ENCODE measurements at regions not wholly inside any gene's neighbourhood (a gene's known extent, or its start where the extent isn't known, plus 50 kb on each side); places are given as distances from the start of the nearest gene placed in this dataset.
"Not testable (repeated sequence)": the region's sequence is repeated elsewhere in the genome, so short reads cannot be mapped to it uniquely, and the experiment has no call there.

- DNase-seq (peak; percentile 60), ATAC-seq (ENCODE audit: poor library complexity) (peak; percentile 62)
- intact Hi-C loops (cut with DNase I), result no loop called here
These were observed 350.9 kb downstream of the S1PR1 start for GRCh38 chr1:101587741-101588140.

GRCh38 chr1:101588677-101589076, 351.9 kb downstream of the S1PR1 start:
- intact Hi-C loops (cut with DNase I), result no loop called here
- DNase-seq (no peak), ATAC-seq (ENCODE audit: poor library complexity) (no peak)

DNA sequence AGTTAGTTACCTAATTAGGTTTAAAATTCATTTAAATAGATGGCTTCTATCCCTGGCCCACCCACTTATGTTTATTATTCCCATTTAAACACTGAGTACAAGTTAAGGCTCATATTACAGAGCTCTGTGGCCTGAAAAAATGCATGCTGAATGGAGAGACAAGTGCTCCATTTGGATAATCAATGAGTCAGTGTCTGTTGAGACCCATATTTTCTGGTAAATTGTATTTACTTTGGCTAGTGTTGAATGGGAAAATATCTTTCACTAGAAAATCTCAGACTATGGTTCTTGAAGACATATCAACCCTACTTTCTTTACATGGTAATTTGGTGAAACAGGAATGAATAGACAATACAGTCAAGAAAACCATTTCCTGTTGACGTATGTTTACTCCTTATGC, 356.0 kb downstream of the S1PR1 start:
- DNase-seq, result no peak
- intact Hi-C loops (cut with DNase I), result no loop called here
- ATAC-seq (ENCODE audit: poor library complexity), result no peak

DNA sequence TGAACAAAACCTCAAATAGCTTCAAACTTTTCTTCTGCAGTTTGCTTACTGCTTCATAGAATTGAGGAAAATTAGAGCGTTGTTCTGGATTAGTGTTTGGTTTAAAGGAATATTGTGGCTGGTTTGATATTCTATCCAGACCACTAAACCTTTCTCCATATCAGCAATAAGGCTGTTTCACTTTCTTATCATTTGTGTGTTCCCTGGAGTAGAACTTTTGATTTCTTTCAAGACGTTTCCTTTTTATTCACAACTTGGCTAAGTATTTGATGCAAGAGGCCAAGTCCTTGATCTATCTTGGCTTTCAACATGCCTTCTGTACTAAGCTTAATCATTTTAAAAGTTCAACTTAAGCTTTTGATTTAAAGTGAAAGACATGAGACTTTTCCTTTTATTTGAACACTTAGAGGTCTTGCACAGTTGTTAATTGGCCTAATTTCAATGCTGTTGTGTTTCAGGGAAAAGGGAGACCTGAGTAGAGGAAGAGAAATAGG, 359.1 kb downstream of the S1PR1 start:
- ATAC-seq (ENCODE audit: poor library complexity), result no peak
- DNase-seq, result no peak
- intact Hi-C loops (cut with DNase I), result no loop called here

DNA sequence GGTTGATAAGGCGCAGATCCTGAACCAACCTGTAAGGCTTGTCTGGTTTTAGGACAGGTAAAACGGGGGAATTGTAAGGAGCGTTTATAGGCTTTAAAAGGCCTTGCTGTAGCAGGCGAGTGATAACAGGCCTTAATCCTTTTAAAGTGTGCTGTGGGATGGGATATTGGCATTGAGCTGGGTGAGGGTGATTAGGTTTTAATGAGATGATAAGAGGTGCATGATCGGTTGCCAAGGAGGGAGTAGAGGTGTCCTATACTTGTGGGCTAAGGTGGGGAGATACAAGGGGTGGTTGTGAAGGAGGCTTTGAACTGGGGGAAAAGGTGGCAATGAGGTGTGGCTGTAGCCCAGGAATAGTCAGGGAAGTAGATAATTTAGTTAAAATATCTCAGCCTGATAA, 363.8 kb downstream of the S1PR1 start:
- intact Hi-C loops (cut with DNase I); DNase-seq; ATAC-seq (ENCODE audit: poor library complexity): not testable (repeated sequence)

GRCh38 chr1:101603726-101604125, 366.9 kb downstream of the S1PR1 start:
- intact Hi-C loops (cut with DNase I), result no loop called here

GRCh38 chr1:101605878-101606277, 369.1 kb downstream of the S1PR1 start:
- ATAC-seq (ENCODE audit: poor library complexity), result no peak
- no peak for DNase-seq
- intact Hi-C loops (cut with DNase I), result no loop called here

More at GRCh38 chr1:101603726-101604125, 366.9 kb downstream of the S1PR1 start:
- DNase-seq, result no peak
- ATAC-seq (ENCODE audit: poor library complexity), result no peak

- DNase-seq (no peak), ATAC-seq (ENCODE audit: poor library complexity) (no peak)
These were observed 376.7 kb downstream of the S1PR1 start for GRCh38 chr1:101613546-101613945.

DNA sequence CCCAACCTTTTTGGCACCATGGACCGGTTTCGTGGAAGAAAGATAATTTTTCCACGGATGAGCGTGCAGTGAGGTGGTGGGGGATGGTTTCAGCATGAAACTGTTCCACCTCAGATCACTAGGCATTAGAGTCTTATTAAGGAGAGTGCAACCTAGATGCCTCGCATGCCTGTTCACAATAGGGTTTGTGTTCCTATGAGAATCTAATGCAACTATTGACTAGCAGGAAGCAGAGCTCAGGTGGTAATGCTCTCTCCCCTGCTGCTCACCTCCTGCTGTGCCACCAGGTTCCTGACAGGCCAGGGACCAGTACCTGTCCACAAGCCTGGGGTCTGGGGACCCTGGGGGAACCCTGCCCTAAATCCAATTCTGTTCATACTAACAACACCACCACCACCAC, 377.8 kb downstream of the OLFM3 start:
- DNase-seq (no peak), ATAC-seq (ENCODE audit: poor library complexity) (no peak)
- intact Hi-C loops (cut with DNase I), result no loop called here

More at GRCh38 chr1:101613546-101613945, 376.7 kb downstream of the S1PR1 start:
- intact Hi-C loops (cut with DNase I), result no loop called here

DNA sequence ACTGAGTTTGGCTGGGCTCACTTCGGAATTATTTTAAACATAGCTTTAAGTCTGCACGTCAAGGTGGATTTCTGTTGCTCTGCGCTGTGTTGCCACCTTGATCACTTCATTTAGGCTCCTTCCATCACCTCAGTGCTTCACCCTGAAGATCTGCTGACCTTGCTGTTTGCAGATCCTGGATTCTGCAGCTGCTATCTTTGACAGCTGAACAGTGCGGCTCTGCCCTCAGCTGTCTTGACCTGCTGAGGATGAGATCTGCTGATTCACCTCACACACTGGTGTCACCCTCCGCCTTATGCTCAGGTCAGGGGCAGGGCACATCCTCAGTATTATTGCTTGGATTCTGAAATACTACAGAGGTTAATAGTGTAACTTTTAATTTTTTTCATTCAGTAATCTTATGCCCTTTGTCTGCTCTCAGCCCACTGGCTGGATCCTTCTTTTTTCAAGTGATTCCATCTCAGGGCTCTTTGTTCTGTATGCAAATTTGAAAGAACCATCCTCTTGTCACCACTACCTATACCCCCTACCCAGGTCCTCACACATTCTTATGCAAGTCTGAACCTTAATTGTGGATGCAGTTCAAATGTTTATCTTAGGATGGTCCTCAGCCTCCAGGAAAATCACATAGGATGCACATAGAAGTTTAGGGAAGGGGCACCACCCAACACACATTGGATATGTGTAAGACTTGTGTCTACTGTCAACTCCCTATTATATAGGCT, 364.0 kb downstream of the OLFM3 start:
- intact Hi-C loops (cut with DNase I), result no loop called here

GRCh38 chr1:101645810-101646209, 350.9 kb downstream of the OLFM3 start:
- ATAC-seq (ENCODE audit: poor library complexity), result no peak
- DNase-seq, result no peak
- intact Hi-C loops (cut with DNase I), result no loop called here

More for the DNA sequence above, 364.0 kb downstream of the OLFM3 start:
- no peak for ATAC-seq (ENCODE audit: poor library complexity)
- DNase-seq, result no peak

GRCh38 chr1:101652484-101652883, 344.2 kb downstream of the OLFM3 start:
- intact Hi-C loops (cut with DNase I), result no loop called here

DNA sequence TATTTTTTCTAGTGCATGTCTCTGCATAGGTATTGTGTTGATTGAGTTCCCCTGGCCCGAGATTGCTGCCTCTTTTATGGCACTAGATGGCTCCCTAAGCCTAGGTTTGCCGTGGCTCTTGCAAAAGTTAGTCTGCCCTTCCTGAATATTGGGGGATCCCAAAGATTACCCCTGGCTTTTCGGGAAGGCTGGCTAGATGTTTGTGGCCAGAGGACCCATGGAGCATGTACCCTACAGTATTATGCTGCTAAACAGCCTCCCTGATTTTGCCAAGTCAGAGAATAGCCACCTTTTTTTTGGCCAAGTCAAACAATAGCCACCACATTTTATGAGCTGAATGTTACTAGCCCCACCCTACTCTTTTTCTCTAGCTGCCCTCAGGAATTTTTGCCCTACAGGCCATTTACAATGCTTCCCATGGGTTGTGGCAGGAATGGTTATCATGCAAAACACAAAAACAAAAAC, 343.2 kb downstream of the OLFM3 start:
- DNase-seq (no peak), ATAC-seq (ENCODE audit: poor library complexity) (no peak)
- intact Hi-C loops (cut with DNase I), result no loop called here

More at GRCh38 chr1:101652484-101652883, 344.2 kb downstream of the OLFM3 start:
- ATAC-seq (ENCODE audit: poor library complexity), result no peak
- no peak for DNase-seq

GRCh38 chr1:101664726-101665125, 332.0 kb downstream of the OLFM3 start:
- intact Hi-C loops (cut with DNase I), result no loop called here
- DNase-seq (no peak), ATAC-seq (ENCODE audit: poor library complexity) (no peak)

DNA sequence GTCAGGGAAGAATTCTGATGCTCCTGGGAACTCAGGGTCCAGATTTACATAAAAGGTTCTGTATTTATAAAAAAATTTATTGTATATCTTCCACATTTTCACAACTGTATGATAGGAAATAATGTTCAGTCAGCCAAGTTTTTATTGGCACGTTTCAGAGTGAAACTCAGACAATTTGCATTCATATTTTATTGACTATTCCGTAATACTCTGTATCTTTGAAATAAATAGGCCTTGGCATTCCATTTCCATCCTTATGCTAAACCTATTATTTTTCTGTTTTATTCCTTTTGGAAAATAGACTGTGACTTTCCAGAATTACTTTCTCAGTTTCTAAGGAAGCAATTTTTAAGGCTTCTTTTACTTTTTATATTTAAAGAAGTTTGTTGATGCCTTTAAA, 329.0 kb downstream of the OLFM3 start:
- intact Hi-C loops (cut with DNase I), result no loop called here
- DNase-seq (no peak), ATAC-seq (ENCODE audit: poor library complexity) (no peak)

- intact Hi-C loops (cut with DNase I), result no loop called here
- DNase-seq, result no peak
- no peak for ATAC-seq (ENCODE audit: poor library complexity)
These were observed 313.6 kb downstream of the OLFM3 start for GRCh38 chr1:101683136-101683535.

- DNase-seq (no peak), ATAC-seq (ENCODE audit: poor library complexity) (no peak)
- intact Hi-C loops (cut with DNase I), result no loop called here
These were observed 313.2 kb downstream of the OLFM3 start for GRCh38 chr1:101683561-101683960.

DNA sequence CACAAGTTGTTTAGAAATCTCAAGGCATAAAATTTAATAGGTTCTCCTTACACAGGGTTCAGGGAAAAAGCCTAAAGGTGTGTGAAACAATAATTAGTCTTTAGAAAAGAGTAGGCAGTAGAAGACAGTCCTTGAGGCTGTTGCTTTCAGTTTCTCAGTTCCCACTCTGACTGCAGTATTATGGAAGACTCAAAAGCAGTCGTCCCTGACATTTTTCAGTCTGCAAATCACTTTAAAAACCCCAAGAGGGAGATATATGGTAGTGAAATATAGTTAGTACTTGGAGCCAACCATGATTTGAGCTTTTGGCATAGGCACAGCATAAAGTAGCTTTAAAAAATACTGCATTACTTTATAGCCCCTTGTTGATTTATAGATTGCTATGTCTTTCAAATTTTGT, 299.7 kb downstream of the OLFM3 start:
- intact Hi-C loops (cut with DNase I), result no loop called here

GRCh38 chr1:101698681-101699080, 298.0 kb downstream of the OLFM3 start:
- DNase-seq (no peak), ATAC-seq (ENCODE audit: poor library complexity) (no peak)
- intact Hi-C loops (cut with DNase I), result no loop called here

More for the DNA sequence above, 299.7 kb downstream of the OLFM3 start:
- ATAC-seq (ENCODE audit: poor library complexity) (no peak), DNase-seq (no peak)

DNA sequence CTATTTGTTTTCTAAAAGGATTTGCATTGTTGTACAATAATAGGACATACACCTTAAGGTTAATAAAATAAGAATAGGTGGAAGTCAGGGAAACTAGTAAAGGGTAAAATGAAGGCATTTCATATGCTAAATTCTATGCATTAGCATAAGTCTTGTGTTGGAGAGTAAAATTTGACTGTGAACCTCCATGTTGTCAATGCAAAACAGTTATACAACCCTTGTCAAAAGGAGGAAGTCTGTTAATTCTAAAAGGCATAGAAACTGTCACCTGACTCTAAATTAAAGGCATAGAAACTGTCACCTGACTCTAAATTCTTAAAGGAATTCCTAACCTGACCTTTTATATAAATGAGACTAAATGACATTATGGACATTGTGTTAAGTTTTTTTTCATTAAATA, 291.8 kb downstream of the OLFM3 start:
- ATAC-seq (ENCODE audit: poor library complexity) (no peak), DNase-seq (no peak)
- intact Hi-C loops (cut with DNase I), result no loop called here

DNA sequence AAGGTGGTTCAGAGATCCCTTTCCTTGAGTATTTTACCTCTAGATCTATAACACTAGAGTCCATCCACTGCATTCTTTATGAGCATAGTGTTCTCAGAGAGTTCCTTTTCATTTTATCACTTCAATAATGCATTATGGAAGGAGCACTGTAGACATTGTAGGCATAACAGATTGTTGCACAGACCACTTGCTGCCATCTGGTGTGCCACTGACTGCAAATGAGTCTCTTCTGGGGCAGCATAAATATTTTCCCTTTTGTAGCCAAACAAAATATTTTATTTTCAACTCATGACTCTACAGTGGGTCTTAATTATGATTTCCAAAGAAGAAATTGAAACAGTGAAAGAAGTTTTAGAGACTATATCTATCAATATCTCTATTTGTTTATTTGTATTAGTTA, 290.4 kb downstream of the OLFM3 start:
- ATAC-seq (ENCODE audit: poor library complexity) (no peak), DNase-seq (no peak)
- intact Hi-C loops (cut with DNase I), result no loop called here
